ENCODE measurements at regions not wholly inside any gene's neighbourhood (a gene's known extent, or its start where the extent isn't known, plus 50 kb on each side); places are given as distances from the start of the nearest gene placed in this dataset.
"Not testable (repeated sequence)": the region's sequence is repeated elsewhere in the genome, so short reads cannot be mapped to it uniquely, and the experiment has no call there.

DNA sequence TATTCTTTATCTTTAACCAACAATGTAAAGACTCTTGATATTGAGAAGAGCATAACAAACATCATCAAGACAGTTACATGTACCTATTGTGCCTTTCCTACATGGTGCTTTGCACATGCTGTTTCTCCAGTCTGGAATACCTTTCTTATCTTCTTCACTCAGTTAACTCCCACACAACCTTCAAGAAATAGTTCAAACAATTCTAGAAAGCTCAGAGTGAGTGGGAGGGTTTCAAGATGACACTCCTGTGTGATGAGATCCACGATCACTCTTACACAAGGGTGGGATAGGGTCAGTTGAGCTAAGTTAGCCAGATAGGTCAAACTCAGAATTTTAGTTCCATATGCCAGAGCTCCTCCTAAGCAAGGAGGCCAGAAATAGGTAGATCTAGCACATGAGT lies 915.5 kb downstream of the NR2F1-AS1 start:
- DNase-seq = no peak

DNA sequence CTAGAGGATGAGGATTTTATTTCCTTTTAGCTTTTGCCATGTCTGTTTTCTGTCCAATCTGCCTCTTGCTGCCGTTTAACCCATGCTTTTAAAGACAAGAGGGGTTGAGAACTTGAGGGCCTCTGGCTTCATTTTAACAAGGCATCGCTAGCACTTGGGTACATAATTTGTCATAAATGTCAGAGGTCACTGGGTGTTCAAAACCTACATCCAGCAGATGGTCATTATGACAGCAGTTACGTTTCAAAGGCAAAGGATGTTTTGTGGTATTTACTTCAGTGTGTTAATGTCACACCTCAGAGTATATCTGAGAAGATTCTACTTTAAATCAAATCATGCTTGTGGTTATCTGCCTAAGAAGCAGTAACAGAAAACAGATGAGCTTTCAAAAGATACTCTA lies 918.3 kb downstream of the NR2F1-AS1 start:
- DNase-seq = no peak

DNA sequence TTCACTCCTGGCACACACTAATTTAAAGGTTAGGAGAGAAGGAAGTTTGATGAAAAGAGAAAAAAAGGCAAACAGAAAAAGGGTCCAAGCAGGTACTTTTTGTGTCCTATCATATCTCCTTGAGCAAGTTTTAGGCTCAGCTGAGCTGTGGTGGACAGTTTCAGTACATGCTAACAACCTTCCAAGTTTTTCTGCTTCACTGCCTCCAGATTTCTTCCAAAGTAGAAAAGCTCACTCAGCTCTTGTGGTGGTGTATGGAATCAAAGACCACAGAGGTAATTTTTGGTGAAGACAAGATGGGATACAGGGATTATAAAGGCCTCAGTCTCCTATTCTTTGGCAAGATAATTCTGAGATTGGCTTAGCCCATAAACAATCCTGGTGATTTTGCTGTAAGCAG lies 921.8 kb downstream of the NR2F1-AS1 start:
- no peak for DNase-seq

DNA sequence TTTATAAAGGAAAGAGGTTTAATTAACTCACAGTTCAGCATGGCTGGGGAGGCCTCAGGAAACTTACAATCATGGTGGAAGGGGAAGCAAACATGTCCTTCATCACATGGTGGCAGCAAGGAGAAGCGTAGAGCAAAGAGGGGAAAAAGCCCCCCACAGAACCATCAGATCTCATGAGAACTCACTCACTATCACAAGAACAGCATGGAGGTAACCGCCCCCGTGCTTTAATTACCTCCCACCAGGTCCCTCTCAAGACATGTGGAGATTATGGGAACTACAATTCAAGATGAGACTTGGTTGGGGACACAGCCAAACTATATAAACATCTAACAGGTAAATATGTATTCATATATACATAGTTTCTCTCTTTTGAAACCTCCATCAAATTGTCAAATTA lies 926.4 kb downstream of the NR2F1-AS1 start:
- not testable (repeated sequence) for DNase-seq

DNA sequence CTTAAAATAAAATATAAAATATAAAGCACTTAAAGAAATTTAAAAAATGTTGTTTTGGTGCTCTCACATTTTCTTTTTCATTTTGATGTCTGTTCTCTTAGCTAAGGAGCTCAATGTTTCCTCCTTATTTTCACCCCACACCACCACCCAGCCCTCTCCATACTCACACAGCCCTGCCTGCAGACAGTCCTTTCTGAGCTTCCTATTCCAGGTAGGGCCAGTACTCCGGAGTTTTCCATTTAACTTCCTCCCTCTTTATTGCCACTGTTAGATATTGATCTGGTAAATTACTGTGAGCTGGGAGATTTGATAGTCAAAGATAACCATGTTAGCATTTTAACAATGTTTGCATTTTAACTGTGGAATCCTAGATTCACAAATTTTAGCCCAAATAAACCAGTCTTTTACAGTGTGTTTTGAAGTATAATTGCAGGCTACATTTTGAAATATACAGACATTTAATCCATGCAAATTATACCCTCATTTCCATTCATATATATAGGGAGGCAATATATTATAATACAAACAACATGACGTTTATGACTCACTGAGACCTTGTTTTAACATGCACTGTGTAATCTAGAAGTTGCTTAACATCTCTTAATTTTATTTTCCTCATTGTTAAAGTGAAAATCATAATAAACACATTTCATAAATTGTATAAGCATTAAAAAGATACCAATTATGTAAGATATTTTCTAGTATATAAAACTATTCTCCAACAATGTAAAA lies 927.1 kb downstream of the NR2F1-AS1 start:
- no peak for DNase-seq

DNA sequence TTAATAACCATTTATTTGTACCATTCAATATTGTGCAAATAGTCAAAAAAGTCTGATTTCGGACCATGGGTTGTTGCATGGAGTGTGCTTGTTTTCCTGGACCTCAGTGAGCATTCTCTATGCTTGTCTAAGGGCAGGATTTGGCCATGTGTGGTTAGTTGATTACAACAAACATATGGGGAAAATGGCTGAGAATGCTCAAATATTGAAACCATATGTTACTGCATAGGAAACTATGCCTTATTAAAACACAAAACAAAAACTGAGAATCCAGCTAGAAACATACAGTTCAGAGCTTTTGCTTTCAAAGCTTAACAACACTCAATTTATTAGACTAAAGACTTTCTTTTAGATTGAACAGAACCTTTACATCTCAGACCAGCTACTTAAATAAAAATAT lies 928.3 kb downstream of the NR2F1-AS1 start:
- DNase-seq = no peak

DNA sequence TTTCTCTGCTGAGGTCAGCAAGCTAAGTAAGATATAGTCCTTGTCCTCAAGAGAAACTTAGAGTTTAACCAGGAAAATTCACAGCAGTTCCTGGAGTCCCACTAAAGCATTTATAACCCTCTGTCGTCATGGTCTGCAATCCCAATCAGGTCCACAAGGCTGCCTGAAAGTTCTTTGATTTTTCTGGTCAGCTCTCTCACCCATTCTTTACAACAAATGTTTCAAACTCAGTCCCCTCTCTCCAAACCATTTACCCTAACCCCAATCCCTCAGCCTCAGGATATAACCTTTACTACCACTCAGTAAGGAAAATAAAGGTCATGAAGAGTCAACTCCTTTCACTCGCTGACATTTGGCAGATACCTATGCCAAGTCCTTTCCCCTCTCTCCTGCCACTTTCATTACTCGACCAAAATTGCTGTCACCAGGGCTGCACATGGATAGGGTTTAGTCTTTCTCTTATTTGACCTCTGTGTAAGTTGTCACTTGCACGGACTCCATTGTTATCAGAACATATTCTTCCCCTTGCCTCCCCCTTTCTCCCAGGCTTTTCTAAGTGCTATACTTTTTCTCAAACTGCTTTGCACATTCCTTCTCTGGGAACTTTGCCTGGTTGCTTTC lies 936.6 kb downstream of the NR2F1-AS1 start:
- DNase-seq = no peak

DNA sequence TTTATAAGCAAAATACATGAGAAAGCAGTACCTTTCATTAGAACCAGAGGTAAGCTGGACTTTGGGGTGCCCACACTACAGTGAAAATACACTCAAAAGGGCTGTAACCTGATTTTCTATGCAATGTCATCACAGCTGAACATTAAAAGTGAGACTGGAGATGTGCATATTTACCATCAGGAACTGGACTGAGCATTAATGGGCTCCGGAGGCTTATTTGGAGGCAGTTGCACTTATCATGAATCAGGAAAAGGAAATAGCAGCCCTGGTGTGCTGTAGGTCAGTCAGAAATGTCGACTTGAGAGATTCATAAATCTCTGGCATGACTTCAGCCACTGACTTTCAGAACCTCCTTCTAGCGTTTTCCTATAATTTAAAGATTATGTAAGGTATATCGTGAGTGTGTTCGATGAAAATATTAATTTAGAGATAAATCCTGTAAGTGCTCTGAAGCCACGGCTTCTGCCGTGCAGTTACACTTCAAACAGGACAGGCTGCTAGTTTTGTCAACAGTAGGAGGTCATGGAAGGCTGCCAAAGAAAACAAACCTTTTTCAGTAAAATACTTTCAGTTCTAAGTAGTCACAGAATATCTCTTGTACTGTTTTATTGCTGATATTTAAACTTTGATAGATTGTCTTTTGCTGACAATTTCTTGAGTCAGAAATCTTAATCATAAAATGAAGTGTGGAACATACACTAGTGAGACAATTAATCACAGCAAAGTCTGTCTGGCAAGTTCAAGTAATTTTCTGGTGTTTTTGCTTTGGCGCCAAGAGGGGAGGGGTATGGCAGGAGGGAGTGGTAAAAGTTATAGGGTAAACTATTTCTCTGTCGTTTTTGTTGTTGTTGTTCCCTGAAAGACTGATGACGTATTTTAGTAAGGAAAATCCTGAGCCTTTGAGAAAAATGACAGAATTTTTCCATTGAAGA lies 939.7 kb downstream of the NR2F1-AS1 start:
- peak; percentile 53 to 80 for DNase-seq

DNA sequence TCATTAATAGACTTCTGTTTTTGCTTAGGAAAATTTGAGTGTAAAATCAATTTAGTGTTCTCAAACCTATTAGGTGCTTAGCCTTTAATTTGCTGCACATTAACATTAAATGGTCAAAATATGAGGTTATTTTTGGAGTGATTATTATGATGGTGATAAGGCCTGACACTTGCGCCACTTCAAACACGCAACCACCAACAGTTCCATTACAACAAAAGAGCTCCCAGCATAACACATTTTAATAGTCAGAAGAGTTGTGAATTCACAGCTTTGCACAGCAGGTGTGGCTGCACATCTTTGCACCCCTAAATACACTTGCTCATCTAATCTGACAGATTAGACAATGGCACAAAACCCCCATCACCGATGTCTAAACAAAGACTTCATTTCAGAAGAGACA lies 940.7 kb downstream of the NR2F1-AS1 start:
- DNase-seq = peak in 1 of 2 experiments; percentile 66

DNA sequence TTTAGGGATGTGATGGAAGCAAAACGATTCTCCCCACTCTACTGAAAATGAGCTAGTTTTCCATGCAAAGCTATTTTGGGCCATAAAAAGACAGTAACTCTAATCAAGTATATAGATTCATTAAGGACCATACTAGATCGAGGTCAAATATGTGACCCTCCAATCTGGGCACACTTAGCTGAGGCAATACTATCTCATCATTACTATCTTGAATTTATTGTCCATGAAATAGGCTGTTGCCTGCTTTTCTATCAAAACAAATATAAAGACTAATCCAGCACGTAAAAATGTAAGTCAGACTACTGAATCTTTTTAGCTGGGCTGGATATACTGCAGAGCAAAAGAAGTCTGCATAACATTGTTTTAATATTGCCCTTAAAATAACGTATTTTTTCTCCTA lies 943.1 kb downstream of the NR2F1-AS1 start:
- no peak for DNase-seq

DNA sequence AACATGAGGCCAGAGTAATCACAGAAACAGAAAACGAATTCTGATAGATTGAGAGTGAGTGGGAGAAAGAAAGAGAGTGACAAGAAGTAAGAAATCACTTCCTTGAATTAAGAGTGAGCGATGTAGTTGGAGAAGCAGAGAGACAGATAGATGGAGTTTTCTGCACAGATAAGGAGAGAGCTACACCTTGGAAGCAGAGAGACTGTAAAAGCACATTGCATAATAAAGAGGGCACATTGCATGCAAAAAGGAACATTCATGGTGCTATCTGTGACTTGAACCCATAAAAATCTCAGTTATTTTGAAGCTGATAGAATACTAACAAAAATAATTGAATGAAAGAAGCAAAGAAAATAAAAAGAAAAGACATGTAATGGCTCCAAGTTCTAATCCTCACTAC lies 943.8 kb downstream of the NR2F1-AS1 start:
- no peak for DNase-seq

DNA sequence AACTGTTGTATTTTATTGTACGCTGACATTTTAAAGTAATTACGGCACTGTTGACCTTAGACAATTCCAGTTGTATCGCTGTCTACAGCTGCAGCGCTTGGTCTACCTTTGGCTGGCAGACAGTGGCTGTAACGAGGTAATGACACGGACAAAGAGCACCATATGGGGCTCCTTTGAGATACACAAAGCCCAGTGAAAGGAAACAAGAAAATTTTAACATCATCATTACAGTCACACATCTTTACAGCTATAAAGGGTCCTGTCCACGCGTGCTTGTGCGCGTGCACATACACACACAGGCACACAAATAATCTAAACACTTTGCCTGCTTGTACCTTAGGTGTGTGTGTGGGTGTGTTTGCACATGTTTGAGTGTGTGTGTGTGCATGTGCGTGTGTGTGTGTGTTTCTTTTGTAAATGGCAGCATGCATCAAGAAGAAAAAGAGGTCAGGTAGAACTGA lies 946.0 kb downstream of the NR2F1-AS1 start:
- peak; percentile 79 to 97 for DNase-seq

DNA sequence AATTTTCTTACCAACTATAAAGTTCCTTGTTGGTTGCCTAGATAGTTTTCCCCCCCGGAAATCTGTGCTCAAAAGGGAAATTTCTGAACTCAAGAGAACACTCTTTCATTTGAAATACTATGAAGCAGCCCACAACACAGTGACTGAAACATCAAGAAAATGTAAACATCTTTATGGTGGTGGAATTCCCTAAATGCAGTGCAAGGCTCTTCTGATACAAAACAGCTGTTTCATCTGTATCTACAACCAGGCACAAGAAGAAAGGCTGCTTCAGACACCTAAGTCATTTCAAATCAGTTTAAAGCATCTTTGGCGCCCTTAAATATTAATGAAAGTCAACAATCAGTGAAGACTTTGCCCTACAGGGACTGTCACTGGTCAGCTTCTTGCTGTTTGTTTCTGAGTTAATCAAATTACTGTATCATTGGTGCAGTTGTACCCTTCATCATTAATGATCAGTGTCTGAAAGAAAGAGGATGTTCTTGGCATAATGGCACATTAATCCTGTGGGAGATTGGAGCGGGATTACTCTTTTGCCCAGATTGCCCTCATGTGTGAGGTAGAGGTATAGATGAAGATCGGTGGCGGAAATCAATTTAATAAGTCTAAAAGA lies 947.0 kb downstream of the NR2F1-AS1 start:
- DNase-seq = no peak

DNA sequence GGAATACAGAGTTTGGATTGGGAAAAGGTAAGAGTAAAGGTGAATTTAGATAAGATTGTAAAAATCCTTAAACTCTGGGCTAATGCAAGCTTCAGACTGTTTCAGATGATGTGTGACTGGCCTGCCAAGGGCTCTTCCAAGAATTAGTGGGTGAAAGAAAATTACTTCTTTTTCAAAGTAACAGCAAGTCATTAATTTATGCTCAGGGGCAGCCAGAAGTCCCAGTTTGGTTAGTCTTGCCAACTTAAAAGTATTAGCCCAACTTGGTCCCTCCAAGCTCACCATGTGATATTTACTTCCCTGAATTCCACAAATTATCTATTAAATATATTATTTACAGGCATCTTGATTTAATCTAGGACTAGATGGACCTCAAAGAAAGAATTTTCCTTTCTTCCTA lies 947.8 kb downstream of the NR2F1-AS1 start:
- no peak for DNase-seq

DNA sequence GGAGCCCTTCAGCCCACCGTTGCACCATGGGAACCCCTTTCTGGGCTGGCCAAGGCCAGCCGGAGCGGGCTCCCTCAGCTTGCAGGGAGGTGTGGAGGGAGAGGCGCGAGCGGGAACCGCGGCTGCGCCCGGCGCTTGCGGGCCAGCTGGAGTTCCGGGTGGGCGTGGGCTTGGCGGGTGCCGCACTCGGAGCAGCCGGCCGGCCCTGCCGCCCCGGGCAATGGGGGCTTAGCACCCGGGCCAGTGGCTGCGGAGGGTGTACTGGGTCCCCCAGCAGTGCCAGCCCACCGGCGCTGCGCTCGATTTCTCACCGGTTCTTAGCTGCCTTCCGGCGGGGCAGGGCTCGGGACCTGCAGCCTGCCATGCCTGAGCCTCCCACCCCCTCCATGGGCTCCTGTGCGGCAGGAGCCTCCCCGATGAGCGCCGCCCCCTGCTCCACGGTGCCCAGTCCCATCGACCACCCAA lies 949.8 kb downstream of the NR2F1-AS1 start:
- not testable (repeated sequence) for DNase-seq

DNA sequence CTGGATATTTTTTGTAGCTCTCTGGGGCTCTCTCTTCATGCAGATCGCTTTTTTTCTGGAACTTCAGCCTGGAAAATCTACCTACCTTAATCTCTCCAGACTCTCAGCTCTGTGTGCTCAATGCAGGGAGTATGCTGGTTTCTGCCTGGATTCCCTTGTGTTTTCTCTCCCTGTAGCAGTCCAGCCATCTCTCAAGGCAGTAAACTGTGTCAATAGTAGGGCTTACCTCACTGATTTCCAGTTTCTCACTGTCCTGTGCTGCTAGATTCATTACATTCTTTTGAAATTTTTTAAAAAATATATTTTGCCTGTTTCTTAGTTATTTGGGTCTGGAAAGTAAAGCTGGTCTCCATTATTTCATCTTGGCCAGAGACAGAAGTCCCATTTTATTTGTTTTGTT lies 951.4 kb downstream of the NR2F1-AS1 start:
- no peak for DNase-seq

DNA sequence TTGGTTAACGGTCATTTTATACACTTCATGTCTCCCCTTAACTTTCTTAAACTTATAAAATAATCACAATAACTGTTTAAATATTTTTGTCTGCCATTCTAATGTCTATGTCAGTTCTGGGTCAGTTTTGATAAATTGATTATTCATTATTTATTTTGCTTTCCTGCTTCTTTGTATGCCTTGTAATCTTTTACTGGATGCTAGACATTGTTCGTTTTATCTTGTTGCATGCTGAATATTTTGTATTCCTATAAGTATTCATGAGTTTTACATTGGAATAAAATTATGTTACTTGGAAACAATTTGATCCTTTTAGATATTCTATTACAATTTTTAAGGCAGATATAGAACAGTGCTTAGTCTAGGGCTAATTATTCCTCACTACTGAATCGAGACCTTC lies 952.0 kb downstream of the NR2F1-AS1 start:
- DNase-seq = no peak

DNA sequence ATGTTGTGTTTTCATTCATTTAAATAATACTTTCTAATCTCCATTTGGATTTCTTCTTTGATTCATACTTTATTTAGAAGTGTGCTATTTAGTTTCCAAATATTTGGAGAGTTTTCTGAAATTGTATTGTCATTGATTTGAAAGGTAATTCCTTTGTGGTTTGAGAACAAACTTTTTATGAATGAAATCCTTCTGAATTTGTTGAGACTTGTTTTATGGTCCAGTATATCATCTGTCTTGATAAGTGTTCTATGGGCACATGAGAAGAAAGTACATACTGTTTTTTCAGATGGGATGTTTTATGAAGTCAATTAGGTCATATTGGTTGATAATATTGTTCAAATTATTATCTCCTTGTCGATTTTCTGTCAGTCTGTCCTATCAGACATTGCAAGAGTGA lies 953.8 kb downstream of the NR2F1-AS1 start:
- no peak for DNase-seq

DNA sequence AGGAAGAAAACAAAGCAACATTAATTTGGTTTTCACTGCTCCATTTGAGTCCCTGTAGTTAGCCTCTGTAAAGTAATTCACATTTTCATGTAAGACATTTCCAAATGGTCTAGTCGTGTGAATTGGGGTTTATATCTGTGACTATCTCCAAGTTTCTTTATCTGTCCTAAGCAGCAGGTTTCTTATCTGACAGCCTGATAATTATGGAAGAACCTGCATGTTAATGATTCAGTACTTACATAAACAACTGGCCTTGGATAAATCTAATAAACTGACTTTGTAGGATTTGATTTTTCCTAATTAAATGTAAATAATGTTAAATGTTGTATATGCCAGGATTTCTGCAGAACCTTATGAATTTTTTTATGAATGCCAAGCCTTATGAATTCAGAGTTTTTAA lies 964.9 kb downstream of the NR2F1-AS1 start:
- DNase-seq = no peak

DNA sequence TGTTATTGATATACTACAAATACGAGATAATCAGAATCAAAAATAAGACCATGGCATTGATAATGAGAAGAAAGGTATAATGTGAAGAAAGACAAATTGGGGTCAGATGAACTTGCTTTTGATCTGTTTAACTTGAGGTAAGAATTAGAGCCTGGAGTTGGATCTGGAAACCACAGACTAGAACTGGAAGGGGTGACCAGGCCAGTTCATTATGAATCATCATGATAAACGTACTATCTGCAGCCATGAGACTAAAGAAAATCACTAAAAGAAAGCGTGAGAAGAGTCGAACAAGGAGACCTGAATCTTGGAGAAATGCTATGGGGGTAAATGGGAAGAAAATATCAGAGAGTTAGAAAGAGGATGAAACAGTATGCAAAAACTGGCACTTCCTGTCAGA lies 967.5 kb downstream of the NR2F1-AS1 start:
- DNase-seq = no peak

DNA sequence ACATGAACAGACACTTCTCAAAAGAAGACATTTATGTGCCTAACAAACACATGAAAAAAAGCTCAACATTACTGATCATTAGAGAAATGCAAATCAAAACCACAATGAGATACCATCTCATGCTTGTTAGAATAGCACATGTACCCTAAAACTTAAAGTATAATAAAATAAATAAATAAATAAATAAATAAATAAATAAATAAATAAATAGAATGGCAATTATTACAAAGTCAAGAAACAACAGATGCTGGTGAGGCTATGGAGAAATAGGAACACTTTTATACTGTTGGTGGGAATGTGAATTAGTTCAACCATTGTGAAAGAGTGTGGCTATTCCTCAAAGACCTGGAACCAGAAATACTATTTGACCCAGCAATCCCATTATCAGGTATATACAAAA lies 970.6 kb downstream of the NR2F1-AS1 start:
- not testable (repeated sequence) for DNase-seq

DNA sequence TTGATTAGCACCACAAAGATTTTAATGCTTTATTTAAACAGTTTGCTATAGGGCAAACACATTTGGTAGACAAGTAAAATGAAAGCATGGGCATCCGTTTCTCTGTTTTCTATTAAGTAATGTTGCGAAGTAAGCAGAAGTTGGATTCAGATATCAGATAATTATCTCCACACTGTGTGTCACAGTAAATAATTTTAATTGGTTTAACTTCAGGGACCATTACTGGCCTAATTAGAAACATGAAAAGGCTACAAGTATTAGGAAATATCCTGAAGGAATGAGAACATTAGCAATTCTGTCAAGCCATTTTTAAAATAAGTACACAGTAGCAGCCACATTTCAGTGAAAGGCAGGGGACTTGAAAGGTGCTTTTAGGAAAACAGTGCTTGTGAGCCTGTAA lies 975.4 kb downstream of the NR2F1-AS1 start:
- peak in 1 of 2 experiments; percentile 64 for DNase-seq

DNA sequence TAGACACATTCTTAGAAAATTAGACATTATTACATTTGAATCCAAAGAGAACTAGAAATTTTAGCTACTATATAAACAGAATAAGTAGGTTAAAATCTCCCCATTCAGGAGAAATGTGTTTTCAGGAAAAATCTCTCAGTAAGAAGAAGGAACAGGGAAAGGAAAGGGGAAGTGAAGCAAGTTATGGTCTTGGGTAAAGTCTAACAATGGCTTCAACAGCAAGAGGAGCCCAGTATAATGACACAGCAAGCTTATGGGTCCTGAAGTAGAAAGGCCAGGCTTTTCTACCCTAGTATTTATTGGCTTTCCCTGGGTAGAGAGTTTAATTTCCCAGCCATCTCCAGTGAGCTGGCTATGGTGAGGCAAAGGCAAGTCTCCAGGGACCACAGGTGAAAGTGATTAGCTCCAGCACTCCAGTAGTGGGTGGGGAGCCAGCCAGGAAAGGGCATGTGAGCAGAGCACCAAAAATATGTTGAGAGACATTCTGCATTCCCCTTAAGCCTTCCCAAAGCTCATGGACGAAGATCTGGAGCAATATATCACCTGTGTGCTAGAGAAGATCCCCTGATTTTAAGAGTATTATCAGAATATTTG lies 981.7 kb downstream of the NR2F1-AS1 start:
- no peak for DNase-seq
